GM19043 (cell line): ENCODE measurements at regions not wholly inside any gene's neighbourhood (a gene's known extent, or its start where the extent isn't known, plus 50 kb on each side); places are given as distances from the start of the nearest gene placed in this dataset.
"Not testable (repeated sequence)": the region's sequence is repeated elsewhere in the genome, so short reads cannot be mapped to it uniquely, and the experiment has no call there.

Source experiments
- ATAC-seq: cut with Tn5 transposase; IDR thresholded peaks from one replicate; pipeline ENCODE4 v1.9.1; 2021; ENCODE audit warnings: low read depth; ENCODE audit not compliant: unreplicated experiment

DNA sequence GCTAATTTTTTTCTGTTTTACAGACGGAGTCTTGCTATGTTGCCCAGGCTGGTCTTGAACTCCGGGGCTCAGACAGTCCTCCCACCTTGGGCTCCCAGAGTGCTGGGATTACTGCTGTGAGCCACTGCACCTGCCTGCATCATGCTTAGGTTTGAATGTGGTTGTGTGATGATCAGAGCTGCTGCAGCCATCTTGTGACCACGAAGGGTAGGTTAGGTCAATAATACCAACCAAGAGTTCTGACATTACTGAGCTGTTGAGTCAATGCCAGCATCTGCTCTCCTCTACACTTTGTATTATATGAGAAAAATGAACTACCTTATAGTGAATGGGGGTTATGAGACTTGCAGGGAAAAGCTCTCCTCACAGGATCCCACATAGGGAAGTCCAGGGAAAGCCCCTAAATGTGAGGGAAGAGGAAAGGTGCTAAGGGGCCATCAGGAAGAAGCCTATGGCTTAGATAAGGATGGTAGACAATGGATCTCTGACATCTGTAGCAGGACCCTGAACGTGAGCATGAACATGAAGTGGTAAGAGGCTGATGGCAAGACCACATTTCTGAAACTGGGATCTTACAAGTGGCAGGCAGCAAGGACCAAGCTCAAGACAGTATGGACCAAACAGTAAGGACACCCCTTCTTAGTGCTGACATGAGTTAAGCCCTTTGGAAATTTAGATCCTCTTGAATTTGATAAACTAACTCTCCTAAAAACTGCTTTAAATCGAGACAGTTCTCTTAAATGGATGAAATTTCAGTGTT lies 75.7 kb upstream of the ZNF169 start:
- no peak for ATAC-seq

DNA sequence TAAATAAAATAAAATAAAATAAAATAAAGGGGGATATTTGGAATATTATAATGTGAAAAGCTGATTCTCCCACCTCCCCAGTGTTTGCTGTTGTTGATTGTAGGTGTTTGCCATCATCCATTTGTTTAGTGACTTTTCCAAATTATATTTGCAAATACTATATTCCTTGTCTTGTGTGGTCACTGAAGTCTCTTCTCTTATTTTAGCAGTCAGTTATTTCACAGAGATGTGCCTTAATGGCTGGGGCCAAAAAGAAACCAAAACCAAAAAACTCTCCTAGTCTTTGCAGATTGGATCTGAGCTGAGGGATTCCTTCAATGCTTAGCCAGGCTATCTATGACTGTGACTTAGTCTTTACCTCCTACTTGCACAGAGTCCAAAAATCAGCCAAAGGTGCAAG lies 70.9 kb upstream of the ZNF169 start:
- ATAC-seq = no peak

DNA sequence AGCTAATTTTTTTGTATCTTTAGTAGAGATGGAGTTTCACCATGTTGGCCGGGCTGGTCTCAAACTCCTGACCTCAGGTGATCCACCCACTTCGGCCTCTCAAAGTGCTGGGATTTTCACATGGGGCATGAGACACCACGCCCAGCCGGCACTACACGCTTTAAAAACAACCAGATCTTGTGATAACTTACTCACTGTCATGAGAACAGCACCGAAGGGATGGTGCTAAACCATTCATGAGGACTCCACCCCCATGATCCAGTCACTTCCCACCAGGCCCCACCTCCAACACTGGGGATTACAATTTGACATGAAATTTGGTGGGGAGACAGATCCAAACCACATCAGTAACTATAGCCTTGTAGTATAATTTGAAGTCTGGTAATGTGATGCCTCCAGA lies 67.4 kb upstream of the ZNF169 start:
- not testable (repeated sequence) for ATAC-seq

DNA sequence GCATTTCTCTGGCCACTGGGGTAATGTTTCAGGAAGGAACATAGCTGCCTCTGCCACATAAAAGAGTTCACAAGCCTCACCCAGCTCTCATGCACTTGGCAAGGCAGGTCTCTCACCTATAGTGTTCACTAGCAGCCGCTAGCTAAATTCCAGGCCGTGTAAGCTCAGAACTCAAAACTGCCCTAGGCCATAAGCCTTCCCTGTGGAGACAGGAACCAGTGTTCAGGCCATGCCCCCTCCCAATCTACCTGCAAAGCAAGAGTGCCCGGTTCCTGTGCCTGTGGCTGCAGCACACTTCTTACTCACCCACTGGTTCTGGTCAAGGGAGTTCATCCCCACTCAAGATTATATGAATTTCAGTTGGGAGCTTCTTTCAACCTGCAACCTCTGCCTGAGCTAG lies 60.7 kb upstream of the ZNF169 start:
- ATAC-seq = no peak

DNA sequence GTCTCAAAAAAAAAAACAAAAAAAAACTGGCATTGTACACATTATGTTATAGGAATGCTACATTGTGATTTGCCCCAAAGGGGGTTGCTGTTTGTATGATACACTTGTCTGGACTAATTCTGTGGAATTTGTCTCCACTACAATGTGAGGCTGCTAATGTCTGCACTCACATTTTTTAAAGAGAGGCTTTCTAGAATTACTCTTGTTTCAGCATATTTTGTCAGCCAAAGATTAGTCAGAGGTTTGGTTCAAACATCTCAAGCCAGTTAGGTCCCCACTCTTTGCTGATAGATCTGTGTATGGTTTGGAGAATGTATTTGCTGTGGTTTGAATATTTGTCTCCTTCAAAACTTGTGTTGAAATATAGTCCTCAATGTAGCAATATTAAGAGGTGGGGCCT lies 59.3 kb upstream of the ZNF169 start:
- ATAC-seq = no peak

DNA sequence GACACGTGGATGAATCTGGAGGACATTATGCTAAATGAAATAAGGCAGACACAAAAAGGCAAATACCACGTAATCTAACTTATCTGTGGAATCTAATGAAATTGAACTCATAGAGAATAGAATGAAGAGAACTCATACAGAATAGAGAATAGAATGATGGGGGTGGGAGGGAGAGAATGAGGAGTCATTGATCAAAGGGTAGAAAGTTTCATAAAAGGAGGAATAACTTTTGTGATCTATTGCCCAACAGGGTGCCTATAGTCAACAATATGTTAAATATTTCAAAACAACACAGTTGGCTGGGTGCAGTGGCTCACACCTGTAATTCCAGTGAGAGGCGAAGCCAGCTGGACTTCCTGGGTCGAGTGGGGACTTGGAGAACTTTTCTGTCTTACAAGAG lies 54.9 kb upstream of the ZNF169 start:
- no peak for ATAC-seq

DNA sequence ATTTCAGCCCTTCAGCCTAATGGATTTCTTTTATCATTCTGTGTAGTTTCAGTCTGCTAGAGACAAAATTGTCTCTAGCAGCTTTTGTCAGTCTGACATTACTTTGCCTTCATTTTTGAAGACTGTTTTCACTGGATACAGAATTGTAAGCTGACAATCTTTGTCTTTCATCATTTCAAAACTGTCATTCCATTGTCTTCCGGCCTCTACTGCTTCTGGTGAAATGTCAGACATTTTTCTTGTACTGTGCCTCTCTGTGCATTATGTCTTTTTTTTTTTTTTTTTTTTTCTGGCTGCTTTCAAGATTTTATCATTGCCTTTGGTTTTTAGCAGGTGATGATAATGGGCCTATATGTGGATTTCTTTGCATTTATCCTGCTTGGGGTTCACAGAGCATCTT lies 51.3 kb upstream of the ZNF169 start:
- no peak for ATAC-seq
